WERI-Rb-1 (cell line): ENCODE measurements at regions not wholly inside any gene's neighbourhood (a gene's known extent, or its start where the extent isn't known, plus 50 kb on each side); places are given as distances from the start of the nearest gene placed in this dataset.

Experiments used
- DNase-seq: peaks from one replicate; pipeline ENCODE4 v3.0.0-alpha.2; 2020
- H3K27ac ChIP-seq: fragments of 250-450 bp; sonication (Bioruptor Pico); 2 replicates; pipeline ENCODE4 v1.5.1; 2020; ENCODE audit warnings: mild to moderate bottlenecking, moderate library complexity
- H3K27me3 ChIP-seq: fragments of 250-450 bp; sonication (Bioruptor Pico); 2 replicates; pipeline ENCODE4 v1.5.1; 2021; ENCODE audit warnings: mild to moderate bottlenecking, low read depth, moderate library complexity; ENCODE audit not compliant: insufficient read depth, severe bottlenecking
- H3K36me3 ChIP-seq: fragments of 250-450 bp; sonication (Bioruptor Pico); 2 replicates; pipeline ENCODE4 v1.5.1; 2020; ENCODE audit warnings: mild to moderate bottlenecking, moderate library complexity
- H3K4me3 ChIP-seq: 2 replicates; pipeline ENCODE4 v1.5.1; 2011; ENCODE audit warnings: low read depth, mild to moderate bottlenecking, control low read depth, low read length
- H3K9me3 ChIP-seq: fragments of 250-450 bp; sonication (Bioruptor Pico); 2 replicates; pipeline ENCODE4 v1.5.1; 2021; ENCODE audit warnings: mild to moderate bottlenecking, moderate library complexity; ENCODE audit not compliant: severe bottlenecking
- CTCF ChIP-seq: IDR thresholded peaks from 2 replicates; pipeline ENCODE4 v1.5.1; 2011; ENCODE audit warnings: low read depth, mild to moderate bottlenecking, control low read depth, inconsistent platforms, low read length

GRCh38 chr6:141117874-141118273 lies 1014.9 kb upstream of the GJE1 start:
- Histone ChIP-seq H3K27me3 (no peaks in the 10 kb centered on the region), H3K4me3 (no peak overlapping the region), H3K27ac (no peak overlapping the region), H3K9me3 (no peaks in the 10 kb centered on the region), H3K36me3 (no peaks in the 10 kb centered on the region)
- no peak for TF ChIP-seq CTCF
- DNase-seq: no peak

GRCh38 chr6:141110481-141110880 lies 1022.2 kb upstream of the GJE1 start:
- no peak for TF ChIP-seq CTCF
- DNase-seq: no peak
- no peaks in the 10 kb centered on the region for H3K27me3 ChIP-seq

GRCh38 chr6:141107591-141108160 lies 1025.0 kb upstream of the GJE1 start:
- Histone ChIP-seq H3K27me3 (no peaks in the 10 kb centered on the region), H3K27ac (no peak overlapping the region), H3K9me3 (no peaks in the 10 kb centered on the region), H3K4me3 (no peak overlapping the region), H3K36me3 (no peaks in the 10 kb centered on the region)
- DNase-seq: no peak
- no peak for TF ChIP-seq CTCF

More at GRCh38 chr6:141110481-141110880, 1022.2 kb upstream of the GJE1 start:
- no peaks in the 10 kb centered on the region for H3K9me3 ChIP-seq
- H3K4me3 ChIP-seq: no peak overlapping the region
- H3K36me3 ChIP-seq: no peaks in the 10 kb centered on the region
- no peak overlapping the region for H3K27ac ChIP-seq

- Histone ChIP-seq H3K9me3 (no peaks in the 10 kb centered on the region), H3K27me3 (no peaks in the 10 kb centered on the region), H3K36me3 (no peaks in the 10 kb centered on the region), H3K4me3 (no peak overlapping the region), H3K27ac (no peak overlapping the region)
- no peak for DNase-seq
- no peak for TF ChIP-seq CTCF
Observed at GRCh38 chr6:141105481-141105880, 1027.2 kb upstream of the GJE1 start.

- no peak overlapping the region for H3K4me3 ChIP-seq
- no peaks in the 10 kb centered on the region for H3K9me3 ChIP-seq
- DNase-seq: no peak
- no peaks in the 10 kb centered on the region for H3K27me3 ChIP-seq
- H3K36me3 ChIP-seq: no peaks in the 10 kb centered on the region
- H3K27ac ChIP-seq: no peak overlapping the region
- TF ChIP-seq CTCF: no peak
Observed at GRCh38 chr6:141103246-141103645, 1029.5 kb upstream of the GJE1 start.

- Histone ChIP-seq H3K4me3 (no peak overlapping the region), H3K27ac (no peak overlapping the region), H3K9me3 (no peaks in the 10 kb centered on the region), H3K27me3 (no peaks in the 10 kb centered on the region), H3K36me3 (no peaks in the 10 kb centered on the region)
- DNase-seq: no peak
- no peak for TF ChIP-seq CTCF
Observed at GRCh38 chr6:141097471-141097870, 1035.3 kb upstream of the GJE1 start.
